Neural progenitor cell (in vitro differentiated cells): ENCODE measurements at regions not wholly inside any gene's neighbourhood (a gene's known extent, or its start where the extent isn't known, plus 50 kb on each side); places are given as distances from the start of the nearest gene placed in this dataset.

ENCODE experiments used
- DNase-seq: peaks from one replicate; pipeline ENCODE4 v3.0.0-alpha.2; 2016; ENCODE audit warnings: low spot score
- H2AFZ ChIP-seq: fragments of 200-600 bp; sonication (generic); replicated peaks from 2 replicates; pipeline ENCODE4 v1.6.1; 2016; ENCODE audit warnings: antibody characterized with exemption
- H3F3A ChIP-seq: fragments of 200-600 bp; sonication (generic); 2 replicates; pipeline ENCODE4 v1.6.1; 2016; ENCODE audit warnings: antibody characterized with exemption, low read depth
- H3K27ac ChIP-seq: fragments of 200-600 bp; sonication (generic); 2 replicates; pipeline ENCODE4 v1.5.1; 2016; ENCODE audit warnings: mild to moderate bottlenecking
- H3K27me3 ChIP-seq: fragments of 200-600 bp; sonication (generic); 2 replicates; pipeline ENCODE4 v1.6.1; 2016; ENCODE audit warnings: mild to moderate bottlenecking, moderate library complexity
- H3K36me3 ChIP-seq: fragments of 200-600 bp; sonication (generic); 2 replicates; pipeline ENCODE4 v1.5.1; 2016
- H3K4me1 ChIP-seq: fragments of 200-600 bp; sonication (generic); 2 replicates; pipeline ENCODE4 v1.6.1; 2016; ENCODE audit warnings: mixed run types
- H3K4me2 ChIP-seq: fragments of 200-600 bp; sonication (generic); 2 replicates; pipeline ENCODE4 v1.6.1; 2016
- H3K4me3 ChIP-seq: fragments of 200-600 bp; sonication (generic); 2 replicates; pipeline ENCODE4 v1.5.1; 2016
- H3K79me2 ChIP-seq: fragments of 200-600 bp; sonication (generic); 2 replicates; pipeline ENCODE4 v1.6.1; 2016; ENCODE audit warnings: low read depth
- H3K9ac ChIP-seq: fragments of 200-600 bp; sonication (generic); 2 replicates; pipeline ENCODE4 v1.6.1; 2016
- H3K9me3 ChIP-seq: fragments of 200-600 bp; sonication (generic); 2 replicates; pipeline ENCODE4 v1.5.1; 2016; ENCODE audit warnings: low read depth
- H4K20me1 ChIP-seq: fragments of 200-600 bp; sonication (generic); 2 replicates; pipeline ENCODE4 v1.6.1; 2016; ENCODE audit warnings: low read depth
- H3K27ac Mint-ChIP-seq: 3 replicates; pipeline ENCODE4 v1.8.0; 2021; ENCODE audit warnings: mixed read lengths
- H3K27me3 Mint-ChIP-seq: 2 replicates; pipeline ENCODE4 v1.8.0; 2022; ENCODE audit warnings: low read depth, mild to moderate bottlenecking, inconsistent platforms, moderate library complexity, mixed read lengths; ENCODE audit not compliant: insufficient read depth
- H3K36me3 Mint-ChIP-seq: 3 replicates; pipeline ENCODE4 v1.8.0; 2021; ENCODE audit warnings: mixed read lengths
- H3K4me1 Mint-ChIP-seq: 3 replicates; pipeline ENCODE4 v1.8.0; 2021; ENCODE audit warnings: mixed read lengths
- H3K4me3 Mint-ChIP-seq: 3 replicates; pipeline ENCODE4 v1.8.0; 2021; ENCODE audit warnings: mild to moderate bottlenecking, moderate library complexity, mixed read lengths
- H3K9me3 Mint-ChIP-seq: 3 replicates; pipeline ENCODE4 v1.8.0; 2020; ENCODE audit warnings: mixed read lengths
- EZH2 ChIP-seq: fragments of 200-600 bp; sonication (generic); IDR thresholded peaks from 2 replicates; pipeline ENCODE4 v1.6.1; 2017; ENCODE audit warnings: antibody characterized with exemption, mild to moderate bottlenecking, moderate library complexity
- EZH2phosphoT487 ChIP-seq: fragments of 200-600 bp; sonication (generic); IDR thresholded peaks from 2 replicates; pipeline ENCODE4 v1.6.1; 2017; ENCODE audit warnings: antibody characterized with exemption
- TF ChIP-seq, protein P1 (sequence below): fragments of 200-600 bp; sonication (generic); IDR thresholded peaks from 2 replicates; pipeline ENCODE4 v1.5.1; 2017; ENCODE audit warnings: antibody characterized with exemption, mild to moderate bottlenecking

DNA sequence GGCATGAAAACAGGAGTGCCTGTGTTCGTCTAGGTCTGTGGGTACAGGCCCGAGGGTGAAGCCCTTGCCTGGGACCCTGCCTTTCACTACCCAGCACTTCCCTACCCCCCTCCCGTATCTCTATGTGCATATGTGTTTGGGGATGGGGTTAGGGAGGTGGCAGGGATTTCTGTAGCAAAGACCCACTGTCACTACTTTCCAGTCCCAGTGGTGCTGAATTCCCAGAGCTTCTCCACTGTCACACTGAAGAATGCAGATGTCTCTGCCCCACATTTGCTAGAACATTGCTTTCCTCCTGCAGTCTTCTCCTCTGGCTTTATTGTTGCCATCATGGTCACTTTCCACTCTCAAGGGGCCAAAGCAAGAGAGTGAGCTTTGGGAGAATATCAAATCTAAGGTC is 203.9 kb downstream of the MYRFL start:
- H3K4me1 Mint-ChIP-seq: no peaks in the 10 kb centered on the region
- no peaks in the 10 kb centered on the region for H3K36me3 Mint-ChIP-seq
- Histone ChIP-seq H3K9ac (no peak overlapping the region), H3K4me2 (no peak overlapping the region), H3K79me2 (no peaks in the 10 kb centered on the region), H3K36me3 (no peaks in the 10 kb centered on the region), H3K27me3 (no peaks in the 10 kb centered on the region), H3K4me1 (no peaks in the 10 kb centered on the region), H4K20me1 (no peaks in the 10 kb centered on the region), H3K27ac (no peak overlapping the region), H3K9me3 (no peaks in the 10 kb centered on the region), H3K4me3 (no peak overlapping the region), H2AFZ (no peak overlapping the region), H3F3A (no peaks in the 10 kb centered on the region)
- no peak overlapping the region for H3K27ac Mint-ChIP-seq
- peaks cover 2% of the 10 kb centered on the region for H3K27me3 Mint-ChIP-seq
- peaks cover 2% of the 10 kb centered on the region for H3K9me3 Mint-ChIP-seq
- no peak for DNase-seq
- no peak overlapping the region for H3K4me3 Mint-ChIP-seq
- TF ChIP-seq, protein P1, sequence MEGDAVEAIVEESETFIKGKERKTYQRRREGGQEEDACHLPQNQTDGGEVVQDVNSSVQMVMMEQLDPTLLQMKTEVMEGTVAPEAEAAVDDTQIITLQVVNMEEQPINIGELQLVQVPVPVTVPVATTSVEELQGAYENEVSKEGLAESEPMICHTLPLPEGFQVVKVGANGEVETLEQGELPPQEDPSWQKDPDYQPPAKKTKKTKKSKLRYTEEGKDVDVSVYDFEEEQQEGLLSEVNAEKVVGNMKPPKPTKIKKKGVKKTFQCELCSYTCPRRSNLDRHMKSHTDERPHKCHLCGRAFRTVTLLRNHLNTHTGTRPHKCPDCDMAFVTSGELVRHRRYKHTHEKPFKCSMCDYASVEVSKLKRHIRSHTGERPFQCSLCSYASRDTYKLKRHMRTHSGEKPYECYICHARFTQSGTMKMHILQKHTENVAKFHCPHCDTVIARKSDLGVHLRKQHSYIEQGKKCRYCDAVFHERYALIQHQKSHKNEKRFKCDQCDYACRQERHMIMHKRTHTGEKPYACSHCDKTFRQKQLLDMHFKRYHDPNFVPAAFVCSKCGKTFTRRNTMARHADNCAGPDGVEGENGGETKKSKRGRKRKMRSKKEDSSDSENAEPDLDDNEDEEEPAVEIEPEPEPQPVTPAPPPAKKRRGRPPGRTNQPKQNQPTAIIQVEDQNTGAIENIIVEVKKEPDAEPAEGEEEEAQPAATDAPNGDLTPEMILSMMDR: no peak
- no peak for TF ChIP-seq EZH2phosphoT487
- TF ChIP-seq EZH2: no peak

DNA sequence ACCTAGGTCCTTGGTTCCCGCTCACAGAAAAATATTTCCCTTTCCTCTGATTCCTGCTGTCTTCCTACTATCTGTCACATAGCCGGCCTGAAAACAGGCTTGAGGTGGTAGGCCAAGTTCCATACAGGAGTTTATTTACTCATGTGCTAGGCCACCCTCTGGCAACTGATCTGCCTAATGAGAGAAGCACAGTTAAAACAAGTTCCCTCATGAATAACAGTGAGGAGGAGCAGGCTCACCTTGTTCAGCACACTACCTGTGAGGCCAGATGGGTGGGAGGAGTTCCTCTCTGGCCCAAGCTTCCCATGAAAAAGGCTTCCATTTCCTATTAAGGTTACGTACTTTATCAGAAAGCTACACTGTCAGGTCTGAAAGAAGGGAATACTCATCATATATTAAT is 206.0 kb downstream of the MYRFL start:
- H3K27ac Mint-ChIP-seq: no peak overlapping the region
- H3K27ac ChIP-seq: no peak overlapping the region
- no peak overlapping the region for H2AFZ ChIP-seq
- H3K27me3 ChIP-seq: no peaks in the 10 kb centered on the region
- H3K9me3 Mint-ChIP-seq: peaks cover 2% of the 10 kb centered on the region
- H3K4me1 Mint-ChIP-seq: no peaks in the 10 kb centered on the region
- H3K9me3 ChIP-seq: peaks cover 6% of the 10 kb centered on the region
- H3K4me2 ChIP-seq: no peak overlapping the region
- no peaks in the 10 kb centered on the region for H3K79me2 ChIP-seq
- peaks cover 2% of the 10 kb centered on the region for H3K27me3 Mint-ChIP-seq
- H4K20me1 ChIP-seq: no peaks in the 10 kb centered on the region
- H3K36me3 ChIP-seq: peaks cover 3% of the 10 kb centered on the region
- no peak overlapping the region for H3K9ac ChIP-seq
- DNase-seq: no peak
- no peaks in the 10 kb centered on the region for H3K4me1 ChIP-seq
- no peak overlapping the region for H3K4me3 Mint-ChIP-seq
- H3K36me3 Mint-ChIP-seq: no peaks in the 10 kb centered on the region
- TF ChIP-seq, protein P1: no peak
- TF ChIP-seq EZH2phosphoT487: no peak
- TF ChIP-seq EZH2: no peak
- no peaks in the 10 kb centered on the region for H3F3A ChIP-seq
- H3K4me3 ChIP-seq: no peak overlapping the region

DNA sequence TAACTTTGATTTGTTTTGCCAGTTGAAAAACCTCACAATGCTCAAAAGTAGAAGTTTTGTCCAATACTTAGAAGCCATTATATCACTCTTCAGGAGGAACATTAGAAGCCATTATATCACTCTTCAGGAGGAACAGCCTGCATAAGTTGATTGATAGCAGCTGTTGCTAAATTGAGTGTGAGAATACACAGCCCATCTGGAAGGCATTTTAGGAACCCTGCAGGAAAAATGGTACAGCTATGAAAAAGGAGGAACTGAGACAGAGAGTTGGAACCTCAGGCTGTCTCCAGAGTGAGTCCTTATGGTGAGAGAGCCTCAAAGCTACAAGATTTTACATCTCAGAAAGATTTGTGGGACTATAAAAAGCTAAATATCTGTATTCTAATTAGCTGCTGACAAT is 207.0 kb downstream of the MYRFL start:
- no peaks in the 10 kb centered on the region for H4K20me1 ChIP-seq
- H3F3A ChIP-seq: no peaks in the 10 kb centered on the region
- peaks cover 3% of the 10 kb centered on the region for H3K36me3 ChIP-seq
- DNase-seq: no peak
- no peak overlapping the region for H3K9ac ChIP-seq
- peak overlapping the region; percentile 28 for H3K27ac Mint-ChIP-seq
- peaks cover 6% of the 10 kb centered on the region for H3K9me3 ChIP-seq
- H2AFZ ChIP-seq: no peak overlapping the region
- no peak overlapping the region for H3K27ac ChIP-seq
- H3K27me3 ChIP-seq: no peaks in the 10 kb centered on the region
- H3K4me1 ChIP-seq: no peaks in the 10 kb centered on the region
- H3K4me3 Mint-ChIP-seq: no peak overlapping the region
- no peak overlapping the region for H3K4me3 ChIP-seq
- no peaks in the 10 kb centered on the region for H3K4me1 Mint-ChIP-seq
- no peaks in the 10 kb centered on the region for H3K79me2 ChIP-seq
- H3K4me2 ChIP-seq: no peak overlapping the region
- H3K27me3 Mint-ChIP-seq: peaks cover 2% of the 10 kb centered on the region
- no peaks in the 10 kb centered on the region for H3K36me3 Mint-ChIP-seq
- peaks cover 2% of the 10 kb centered on the region for H3K9me3 Mint-ChIP-seq
- TF ChIP-seq EZH2phosphoT487 (no peak), EZH2 (no peak)
- TF ChIP-seq, protein P1: no peak
